ENCODE measurements at regions not wholly inside any gene's neighbourhood (a gene's known extent, or its start where the extent isn't known, plus 50 kb on each side); places are given as distances from the start of the nearest gene placed in this dataset.

- no peak for TF ChIP-seq YY1 (IDR thresholded peaks at IDR 0.05; ENCODE audit: low read depth, low read length)
- no peak for TF ChIP-seq SRF (IDR thresholded peaks at IDR 0.05; ENCODE audit: low read depth, low read length)
- no peak for TF ChIP-seq RFX5 (IDR thresholded peaks at IDR 0.05; ENCODE audit: borderline replicate concordance, low read depth, low read length)
- TF ChIP-seq RXRA (IDR thresholded peaks at IDR 0.05; ENCODE audit: insufficient read depth, low read depth, low read length), result no peak
- TF ChIP-seq CTCF (IDR thresholded peaks at IDR 0.05; ENCODE audit: control extremely low read depth in 1 of 3, insufficient read depth in 1 of 3, low read depth in 1 of 3, low read length in 3 of 3), result no peak
- TF ChIP-seq MAFK (IDR thresholded peaks at IDR 0.05; ENCODE audit: low read depth, low read length), result no peak
- TF ChIP-seq EZH2 (IDR thresholded peaks at IDR 0.05; ENCODE audit: low read depth, low read length, severe bottlenecking), result no peak
- TF ChIP-seq GTF2F1 (IDR thresholded peaks at IDR 0.05; ENCODE audit: borderline replicate concordance, low read depth, low read length), result no peak
- no peak for TF ChIP-seq SAP30 (IDR thresholded peaks at IDR 0.05; ENCODE audit: insufficient read depth, insufficient replicate concordance, low read length)
- TF ChIP-seq TAF1 (IDR thresholded peaks at IDR 0.05; ENCODE audit: low read depth, low read length), result no peak
These were observed 581.7 kb upstream of the RIOK2 start for GRCh38 chr5:97764700-97765099.

Measured in H1 (cell line).